GM04504 (cell line): ENCODE measurements at regions not wholly inside any gene's neighbourhood (a gene's known extent, or its start where the extent isn't known, plus 50 kb on each side); places are given as distances from the start of the nearest gene placed in this dataset.
"Not testable (repeated sequence)": the region's sequence is repeated elsewhere in the genome, so short reads cannot be mapped to it uniquely, and the experiment has no call there.

Experiments
- DNase-seq: peaks from one replicate; pipeline ENCODE4 v3.0.0-alpha.2; 2012; ENCODE audit warnings: low read depth

- not testable (repeated sequence) for DNase-seq
These were observed 106.1 kb downstream of the CHD1L start for GRCh38 chr1:147348592-147348991.

DNA sequence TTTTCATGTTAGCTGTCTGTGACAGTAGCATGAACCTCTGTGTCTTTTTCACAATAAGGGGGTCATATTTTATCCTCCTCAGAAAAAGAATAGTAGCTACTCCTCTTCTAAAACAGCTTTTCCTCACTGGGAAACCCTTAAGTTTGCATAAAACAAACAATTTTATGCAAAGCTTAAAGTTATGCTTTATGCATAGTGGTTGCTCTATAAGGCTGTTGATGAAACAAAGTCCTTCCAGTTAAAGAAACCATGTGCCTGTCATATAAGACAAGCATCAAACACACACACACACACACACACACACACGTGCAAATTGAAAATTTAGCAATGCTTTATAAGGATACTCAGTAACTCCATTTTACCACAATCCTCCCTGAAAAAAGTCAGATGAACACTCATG, 107.0 kb downstream of the CHD1L start:
- DNase-seq: no peak

DNA sequence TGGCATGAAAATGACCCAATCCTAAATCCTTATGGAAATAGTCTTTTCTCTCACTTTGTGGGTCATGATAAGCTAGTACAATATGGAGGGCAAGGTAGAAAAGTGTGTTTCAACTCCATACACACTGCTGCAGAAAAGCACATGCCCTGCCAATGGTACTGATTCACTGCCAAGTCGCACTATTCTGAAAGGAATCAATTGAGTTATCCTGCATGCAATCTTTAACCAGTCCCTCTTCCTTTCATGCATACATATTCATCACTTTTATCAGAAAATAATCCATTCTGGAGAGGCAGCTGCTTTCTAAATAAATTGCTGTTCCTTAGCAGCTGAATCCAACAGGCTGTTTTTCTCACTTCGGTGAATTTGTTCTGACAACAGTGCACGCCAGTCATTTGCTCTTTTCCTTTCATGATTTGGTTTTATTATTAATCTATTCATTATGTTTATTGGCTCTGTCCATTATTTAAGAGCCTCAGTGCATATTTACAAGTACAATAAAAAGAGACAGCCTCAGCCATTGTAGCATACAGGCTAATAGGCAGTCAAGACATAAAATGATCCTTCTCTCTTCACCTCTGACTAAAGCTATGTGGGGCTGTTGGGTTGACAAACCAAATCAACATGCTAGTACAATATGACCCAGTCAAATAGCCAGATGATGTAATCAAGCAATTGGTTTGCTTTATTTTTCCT, 108.8 kb downstream of the CHD1L start:
- DNase-seq: no peak

DNA sequence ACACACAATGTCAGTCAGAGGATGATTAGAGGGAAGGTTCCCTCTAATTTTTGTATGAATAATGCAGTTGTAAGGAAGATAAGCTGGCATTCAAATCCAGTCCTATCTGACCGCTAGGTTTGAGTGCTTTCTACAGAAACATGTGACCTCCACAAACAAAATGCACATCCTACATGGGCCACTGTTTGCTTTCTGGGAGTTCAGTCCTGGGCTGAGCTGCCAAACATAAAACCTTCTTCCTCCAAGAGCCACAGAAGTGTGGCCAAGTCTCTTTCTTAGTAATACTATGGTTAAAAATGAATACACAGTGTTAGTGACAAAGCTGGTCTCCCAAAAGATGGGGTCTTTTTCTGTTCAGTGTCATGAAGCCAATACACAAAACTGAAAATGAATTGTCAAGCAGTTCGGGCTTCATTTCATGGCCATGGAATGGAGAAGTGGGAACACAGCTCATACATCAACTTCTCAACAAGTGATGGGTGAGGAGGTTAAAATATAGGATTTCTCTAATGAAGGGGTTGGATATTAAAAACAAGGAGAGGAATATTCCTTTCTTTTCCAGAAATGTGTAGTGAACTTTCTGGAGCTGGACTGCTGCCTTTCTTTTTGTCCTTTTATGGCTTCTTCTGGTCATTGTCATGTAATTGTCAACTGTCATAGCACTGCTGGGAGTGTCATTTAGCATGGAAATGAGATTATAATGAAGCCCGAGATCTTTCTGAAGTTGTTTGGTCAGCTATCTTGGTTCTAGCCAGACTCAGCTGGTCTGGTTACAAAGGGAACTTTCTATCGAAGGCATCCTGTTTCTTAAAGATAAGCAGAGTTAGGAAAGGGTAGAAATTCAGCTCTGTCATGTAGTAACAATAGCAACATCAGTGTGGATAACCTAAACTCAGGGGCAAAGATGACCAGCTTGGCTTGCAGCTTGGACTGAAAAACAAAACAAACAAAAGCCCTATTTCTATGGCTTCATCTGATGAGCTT, 135.1 kb downstream of the CHD1L start:
- DNase-seq: no peak

- no peak for DNase-seq
These were observed 137.4 kb downstream of the CHD1L start for GRCh38 chr1:147379889-147380288.

- no peak for DNase-seq
These were observed 142.3 kb downstream of the CHD1L start for GRCh38 chr1:147384804-147385203.

GRCh38 chr1:147388969-147389368, 146.5 kb downstream of the CHD1L start:
- no peak for DNase-seq

- peak; percentile 21 for DNase-seq
These were observed 147.2 kb downstream of the CHD1L start for GRCh38 chr1:147389532-147390184.

- no peak for DNase-seq
These were observed 147.7 kb downstream of the CHD1L start for GRCh38 chr1:147390185-147390542.

DNA sequence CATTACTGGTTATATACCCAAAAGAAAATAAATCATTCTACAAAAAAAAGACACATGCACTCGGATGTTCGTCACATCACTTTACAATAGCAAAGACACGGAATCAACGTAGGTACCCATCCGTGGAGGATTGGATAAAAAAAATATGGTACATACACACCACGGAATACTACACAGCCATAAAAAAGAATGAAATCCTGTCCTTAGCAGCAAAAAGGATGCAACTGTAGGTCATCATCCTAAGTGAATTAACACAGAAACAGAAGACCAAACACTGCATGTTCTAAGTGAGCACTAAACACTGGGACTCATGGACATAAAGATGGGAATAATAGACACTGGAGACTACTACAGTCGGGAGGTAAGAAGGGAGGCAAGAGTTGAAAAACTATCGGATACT, 148.6 kb downstream of the CHD1L start:
- no peak for DNase-seq

- DNase-seq: not testable (repeated sequence)
These were observed 138.8 kb upstream of the BCL9 start for GRCh38 chr1:147402326-147403045.

GRCh38 chr1:147404344-147404743, 137.0 kb upstream of the BCL9 start:
- not testable (repeated sequence) for DNase-seq

DNA sequence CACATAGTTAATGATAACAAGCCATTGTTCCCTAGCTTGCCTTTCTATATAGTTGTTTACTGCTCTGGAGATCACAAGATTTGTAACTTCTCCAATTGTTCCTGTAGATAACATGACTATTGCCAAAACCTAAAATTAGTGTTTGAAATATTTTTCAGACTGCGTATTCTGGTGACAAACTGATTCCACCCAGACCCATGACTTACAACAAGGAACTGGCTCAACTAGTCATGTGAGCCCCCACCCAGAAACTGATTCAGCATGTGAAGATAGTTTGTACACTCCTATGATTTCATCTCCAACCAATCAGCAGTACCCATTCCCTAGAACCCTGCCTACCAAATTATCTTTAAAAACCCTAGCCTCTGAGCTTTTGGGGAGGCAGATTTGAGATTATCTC, 131.4 kb upstream of the BCL9 start:
- no peak for DNase-seq

- no peak for DNase-seq
These were observed 128.1 kb upstream of the BCL9 start for GRCh38 chr1:147413110-147413605.

GRCh38 chr1:147414505-147415163, 126.7 kb upstream of the BCL9 start:
- DNase-seq: no peak

GRCh38 chr1:147417024-147417423, 124.3 kb upstream of the BCL9 start:
- DNase-seq: no peak

DNA sequence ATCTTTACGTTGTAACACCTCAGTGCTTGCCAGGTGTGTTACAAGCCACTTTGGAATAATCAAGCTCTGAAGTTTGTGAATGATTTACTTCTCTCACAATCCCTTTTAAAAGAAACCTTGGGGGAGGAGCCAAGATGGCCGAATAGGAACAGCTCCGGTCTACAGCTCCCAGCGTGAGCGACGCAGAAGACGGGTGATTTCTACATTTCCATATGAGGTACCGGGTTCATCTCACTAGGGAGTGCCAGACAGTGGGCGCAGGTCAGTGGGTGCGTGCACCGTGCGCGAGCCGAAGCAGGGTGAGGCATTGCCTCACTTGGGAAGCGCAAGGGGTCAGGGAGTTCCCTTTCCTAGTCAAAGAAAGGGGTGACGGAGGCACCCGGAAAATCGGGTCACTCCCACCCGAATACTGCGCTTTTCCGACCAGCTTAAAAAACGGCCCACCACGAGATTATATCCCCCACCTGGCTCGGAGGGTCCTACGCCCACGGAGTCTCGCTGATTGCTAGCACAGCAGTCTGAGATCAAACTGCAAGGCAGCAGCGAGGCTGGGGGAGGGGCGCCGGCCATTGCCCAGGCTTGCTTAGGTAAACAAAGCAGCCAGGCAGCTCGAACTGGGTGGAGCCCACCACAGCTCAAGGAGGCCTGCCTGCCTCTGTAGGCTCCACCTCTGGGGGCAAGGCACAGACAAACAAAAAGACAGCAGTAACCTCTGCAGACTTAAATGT, 118.0 kb upstream of the BCL9 start:
- not testable (repeated sequence) for DNase-seq

GRCh38 chr1:147434921-147435320, 106.4 kb upstream of the BCL9 start:
- no peak for DNase-seq

DNA sequence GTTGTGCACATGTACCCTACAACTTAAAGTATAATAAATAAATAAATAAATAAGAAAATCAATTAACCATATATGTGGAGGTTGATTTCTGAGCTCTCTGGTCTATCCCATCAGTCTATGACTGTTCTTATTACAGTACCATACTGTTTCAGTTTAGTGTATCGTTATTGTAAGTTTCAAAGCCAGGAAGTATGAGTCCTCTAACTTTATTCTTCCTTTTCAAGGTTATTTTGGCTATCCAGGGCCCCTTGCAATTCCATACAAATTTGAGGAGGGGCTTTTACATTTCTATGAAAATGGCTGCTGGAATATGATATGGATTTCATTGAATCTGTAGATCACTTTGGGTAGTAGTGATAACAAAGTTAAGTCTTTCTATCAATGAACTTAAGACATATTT, 96.9 kb upstream of the BCL9 start:
- DNase-seq: no peak

DNA sequence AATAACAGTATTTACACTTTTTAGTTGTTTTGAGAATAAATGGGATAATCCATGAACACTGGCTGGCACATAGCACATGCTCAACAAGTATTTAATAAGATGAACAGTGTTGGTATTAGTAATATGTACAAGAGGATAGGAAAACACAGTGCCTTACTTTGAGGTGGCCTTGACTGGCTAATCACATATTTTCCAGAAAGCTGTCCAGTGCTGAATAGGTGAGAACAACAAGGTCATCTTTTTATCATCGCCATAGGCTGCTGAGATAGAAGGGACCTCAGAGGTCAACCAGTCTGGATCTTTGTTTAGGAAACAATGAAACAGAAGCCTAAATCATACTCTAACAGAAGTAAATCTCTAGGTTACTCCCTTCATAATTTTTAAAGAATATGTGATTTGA, 89.7 kb upstream of the BCL9 start:
- DNase-seq: no peak

- no peak for DNase-seq
These were observed 88.5 kb upstream of the BCL9 start for GRCh38 chr1:147452809-147453208.
